ENCODE measurements at regions not wholly inside any gene's neighbourhood (a gene's known extent, or its start where the extent isn't known, plus 50 kb on each side); places are given as distances from the start of the nearest gene placed in this dataset.

GRCh38 chr5:98605426-98605825 lies 168.0 kb upstream of the RGMB start:
- no peaks in the 10 kb centered on the region for H3K4me1 ChIP-seq (ENCODE audit: control insufficient read depth, insufficient read depth, low read length)
- no peaks in the 10 kb centered on the region for H3K27me3 ChIP-seq (ENCODE audit: control insufficient read depth, insufficient read depth, low read length)
- no peak for DNase-seq (ENCODE audit: low read depth, low spot score)
- H3K9me3 ChIP-seq (ENCODE audit: control insufficient read depth, insufficient read depth, low read length): no peaks in the 10 kb centered on the region
- H3K4me3 ChIP-seq (ENCODE audit: low read length): no peak overlapping the region
- no CpG with 5 or more reads among the region's 1 CpG for WGBS (ENCODE audit: insufficient coverage, insufficient read length)
- H3K27ac ChIP-seq (ENCODE audit: low read length): no peak overlapping the region
- H3K36me3 ChIP-seq (ENCODE audit: control insufficient read depth, insufficient read depth, low read length): no peaks in the 10 kb centered on the region

- H3K27ac ChIP-seq (ENCODE audit: low read length): no peak overlapping the region
- no peaks in the 10 kb centered on the region for H3K9me3 ChIP-seq (ENCODE audit: control insufficient read depth, insufficient read depth, low read length)
- WGBS (ENCODE audit: insufficient coverage, insufficient read length): 100% methylated on average over 1 of the region's 2 CpGs
- H3K4me1 ChIP-seq (ENCODE audit: control insufficient read depth, insufficient read depth, low read length): no peaks in the 10 kb centered on the region
- no peaks in the 10 kb centered on the region for H3K27me3 ChIP-seq (ENCODE audit: control insufficient read depth, insufficient read depth, low read length)
- no peak overlapping the region for H3K4me3 ChIP-seq (ENCODE audit: low read length)
- H3K36me3 ChIP-seq (ENCODE audit: control insufficient read depth, insufficient read depth, low read length): no peaks in the 10 kb centered on the region
- DNase-seq (ENCODE audit: low read depth, low spot score): no peak
These were observed 166.5 kb upstream of the RGMB start for GRCh38 chr5:98606961-98607360.

- Histone ChIP-seq H3K27me3 (ENCODE audit: control insufficient read depth, insufficient read depth, low read length) (no peaks in the 10 kb centered on the region), H3K4me3 (ENCODE audit: low read length) (no peak overlapping the region), H3K27ac (ENCODE audit: low read length) (no peak overlapping the region), H3K9me3 (ENCODE audit: control insufficient read depth, insufficient read depth, low read length) (no peaks in the 10 kb centered on the region), H3K4me1 (ENCODE audit: control insufficient read depth, insufficient read depth, low read length) (no peaks in the 10 kb centered on the region), H3K36me3 (ENCODE audit: control insufficient read depth, insufficient read depth, low read length) (no peaks in the 10 kb centered on the region)
- DNase-seq (ENCODE audit: low read depth, low spot score): no peak
- no CpG with 5 or more reads among the region's 3 CpGs for WGBS (ENCODE audit: insufficient coverage, insufficient read length)
These were observed 165.4 kb upstream of the RGMB start for GRCh38 chr5:98608052-98608451.

GRCh38 chr5:98614341-98614740 lies 159.1 kb upstream of the RGMB start:
- Histone ChIP-seq H3K4me3 (ENCODE audit: low read length) (no peak overlapping the region), H3K9me3 (ENCODE audit: control insufficient read depth, insufficient read depth, low read length) (no peaks in the 10 kb centered on the region), H3K4me1 (ENCODE audit: control insufficient read depth, insufficient read depth, low read length) (no peaks in the 10 kb centered on the region), H3K36me3 (ENCODE audit: control insufficient read depth, insufficient read depth, low read length) (no peaks in the 10 kb centered on the region), H3K27ac (ENCODE audit: low read length) (no peak overlapping the region), H3K27me3 (ENCODE audit: control insufficient read depth, insufficient read depth, low read length) (no peaks in the 10 kb centered on the region)
- WGBS (ENCODE audit: insufficient coverage, insufficient read length): no CpG with 5 or more reads among the region's 1 CpG
- DNase-seq (ENCODE audit: low read depth, low spot score): no peak

- WGBS (ENCODE audit: insufficient coverage, insufficient read length): no CpG with 5 or more reads among the region's 7 CpGs
- Histone ChIP-seq H3K4me1 (ENCODE audit: control insufficient read depth, insufficient read depth, low read length) (no peaks in the 10 kb centered on the region; the same call in 1 of the 2 replicates), H3K27me3 (ENCODE audit: control insufficient read depth, insufficient read depth, low read length) (no peaks in the 10 kb centered on the region), H3K36me3 (ENCODE audit: control insufficient read depth, insufficient read depth, low read length) (no peaks in the 10 kb centered on the region), H3K9me3 (ENCODE audit: control insufficient read depth, insufficient read depth, low read length) (no peaks in the 10 kb centered on the region), H3K27ac (ENCODE audit: low read length) (no peak overlapping the region), H3K4me3 (ENCODE audit: low read length) (no peak overlapping the region)
- DNase-seq (ENCODE audit: low read depth, low spot score): no peak
These were observed 151.6 kb upstream of the RGMB start for GRCh38 chr5:98621821-98622220.

GRCh38 chr5:98624145-98624880 lies 149.2 kb upstream of the RGMB start:
- DNase-seq (ENCODE audit: low read depth, low spot score): no peak
- H3K27me3 ChIP-seq (ENCODE audit: control insufficient read depth, insufficient read depth, low read length): no peaks in the 10 kb centered on the region
- WGBS (ENCODE audit: insufficient coverage, insufficient read length): no CpG with 5 or more reads among the region's 3 CpGs
- no peaks in the 10 kb centered on the region for H3K36me3 ChIP-seq (ENCODE audit: control insufficient read depth, insufficient read depth, low read length)
- H3K9me3 ChIP-seq (ENCODE audit: control insufficient read depth, insufficient read depth, low read length): no peaks in the 10 kb centered on the region
- H3K4me3 ChIP-seq (ENCODE audit: low read length): no peak overlapping the region
- H3K27ac ChIP-seq (ENCODE audit: low read length): no peak overlapping the region
- no peaks in the 10 kb centered on the region; the same call in 1 of the 2 replicates for H3K4me1 ChIP-seq (ENCODE audit: control insufficient read depth, insufficient read depth, low read length)

- no peaks in the 10 kb centered on the region for H3K36me3 ChIP-seq (ENCODE audit: control insufficient read depth, insufficient read depth, low read length)
- no CpG with 5 or more reads among the region's 3 CpGs for WGBS (ENCODE audit: insufficient coverage, insufficient read length)
- H3K4me1 ChIP-seq (ENCODE audit: control insufficient read depth, insufficient read depth, low read length): no peaks in the 10 kb centered on the region; the same call in 1 of the 2 replicates
These were observed 146.3 kb upstream of the RGMB start for GRCh38 chr5:98627121-98627520.

GRCh38 chr5:98630621-98631020 lies 142.8 kb upstream of the RGMB start:
- Histone ChIP-seq H3K36me3 (ENCODE audit: control insufficient read depth, insufficient read depth, low read length) (no peaks in the 10 kb centered on the region), H3K27ac (ENCODE audit: low read length) (no peak overlapping the region), H3K9me3 (ENCODE audit: control insufficient read depth, insufficient read depth, low read length) (no peaks in the 10 kb centered on the region), H3K27me3 (ENCODE audit: control insufficient read depth, insufficient read depth, low read length) (no peaks in the 10 kb centered on the region), H3K4me1 (ENCODE audit: control insufficient read depth, insufficient read depth, low read length) (no peaks in the 10 kb centered on the region), H3K4me3 (ENCODE audit: low read length) (no peak overlapping the region)
- no CpG with 5 or more reads among the region's 1 CpG for WGBS (ENCODE audit: insufficient coverage, insufficient read length)
- DNase-seq (ENCODE audit: low read depth, low spot score): no peak

More at GRCh38 chr5:98627121-98627520, 146.3 kb upstream of the RGMB start:
- Histone ChIP-seq H3K27ac (ENCODE audit: low read length) (no peak overlapping the region), H3K27me3 (ENCODE audit: control insufficient read depth, insufficient read depth, low read length) (no peaks in the 10 kb centered on the region), H3K9me3 (ENCODE audit: control insufficient read depth, insufficient read depth, low read length) (no peaks in the 10 kb centered on the region), H3K4me3 (ENCODE audit: low read length) (no peak overlapping the region)
- no peak for DNase-seq (ENCODE audit: low read depth, low spot score)

- Histone ChIP-seq H3K36me3 (ENCODE audit: control insufficient read depth, insufficient read depth, low read length) (no peaks in the 10 kb centered on the region), H3K4me1 (ENCODE audit: control insufficient read depth, insufficient read depth, low read length) (no peaks in the 10 kb centered on the region), H3K4me3 (ENCODE audit: low read length) (no peak overlapping the region), H3K27ac (ENCODE audit: low read length) (no peak overlapping the region), H3K9me3 (ENCODE audit: control insufficient read depth, insufficient read depth, low read length) (no peaks in the 10 kb centered on the region), H3K27me3 (ENCODE audit: control insufficient read depth, insufficient read depth, low read length) (no peaks in the 10 kb centered on the region)
- no CpG with 5 or more reads among the region's 1 CpG for WGBS (ENCODE audit: insufficient coverage, insufficient read length)
- DNase-seq (ENCODE audit: low read depth, low spot score): no peak
These were observed 142.0 kb upstream of the RGMB start for GRCh38 chr5:98631311-98632054.

- WGBS (ENCODE audit: insufficient coverage, insufficient read length): no CpG with 5 or more reads among the region's 3 CpGs
- DNase-seq (ENCODE audit: low read depth, low spot score): no peak
These were observed 137.8 kb upstream of the RGMB start for GRCh38 chr5:98635656-98636055.

More at GRCh38 chr5:98635656-98636055, 137.8 kb upstream of the RGMB start:
- no peaks in the 10 kb centered on the region for H3K36me3 ChIP-seq (ENCODE audit: control insufficient read depth, insufficient read depth, low read length)
- no peaks in the 10 kb centered on the region for H3K27me3 ChIP-seq (ENCODE audit: control insufficient read depth, insufficient read depth, low read length)
- no peaks in the 10 kb centered on the region for H3K9me3 ChIP-seq (ENCODE audit: control insufficient read depth, insufficient read depth, low read length)
- H3K27ac ChIP-seq (ENCODE audit: low read length): no peak overlapping the region
- H3K4me1 ChIP-seq (ENCODE audit: control insufficient read depth, insufficient read depth, low read length): no peaks in the 10 kb centered on the region
- H3K4me3 ChIP-seq (ENCODE audit: low read length): no peak overlapping the region
